Activated naive CD8-positive, alpha-beta T cell treated with anti-CD3 and anti-CD28 coated beads, Interleukin-2, amount 10 ng/mL, durations not matched to agents 7 days and 5 days (primary cell): ENCODE measurements at regions not wholly inside any gene's neighbourhood (a gene's known extent, or its start where the extent isn't known, plus 50 kb on each side); places are given as distances from the start of the nearest gene placed in this dataset.
"Not testable (repeated sequence)": the region's sequence is repeated elsewhere in the genome, so short reads cannot be mapped to it uniquely, and the experiment has no call there.

ENCODE experiments used
- ATAC-seq: fragments of 150-1000 bp; cut with Tn5 transposase; one replicate; pipeline ENCODE4 v1.10.0; 2021; ENCODE audit warnings: low read depth, moderate library complexity
- POLR2A ChIA-PET: fragments of 350-600 bp; sonication (Branson Sonifier 250); formaldehyde crosslinking; loops from one replicate; lab custom pipeline; 2021; ENCODE audit warnings: antibody characterized with exemption; lab: Charles Lee
- DNase-seq: peaks from one replicate; pipeline ENCODE4 v3.0.0; 2021
- H3K27ac Mint-ChIP-seq: one replicate; pipeline ENCODE4 v1.8.0; 2022; ENCODE audit warnings: mild to moderate bottlenecking, mixed read lengths
- H3K27me3 Mint-ChIP-seq: one replicate; pipeline ENCODE4 v1.8.0; 2022; ENCODE audit warnings: mild to moderate bottlenecking, moderate library complexity, mixed read lengths
- H3K36me3 Mint-ChIP-seq: one replicate; pipeline ENCODE4 v1.8.0; 2021; ENCODE audit warnings: mild to moderate bottlenecking, mixed read lengths
- H3K4me1 Mint-ChIP-seq: one replicate; pipeline ENCODE4 v1.8.0; 2021; ENCODE audit warnings: mixed read lengths
- H3K4me3 Mint-ChIP-seq: one replicate; pipeline ENCODE4 v1.8.0; 2022; ENCODE audit warnings: mild to moderate bottlenecking, moderate library complexity, mixed read lengths
- H3K9me3 Mint-ChIP-seq: one replicate; pipeline ENCODE4 v1.8.0; 2021; ENCODE audit warnings: mixed read lengths

GRCh38 chr3:8421267-8421666, 80.4 kb upstream of the LMCD1 start:
- no peak overlapping the region for H3K27ac Mint-ChIP-seq

GRCh38 chr3:8421711-8422110, 79.9 kb upstream of the LMCD1 start:
- Mint-ChIP-seq H3K4me3 (no peak overlapping the region), H3K36me3 (no peaks in the 10 kb centered on the region), H3K4me1 (no peaks in the 10 kb centered on the region), H3K27me3 (peaks cover 4% of the 10 kb centered on the region), H3K9me3 (no peaks in the 10 kb centered on the region), H3K27ac (no peak overlapping the region)
- ATAC-seq (no peak), DNase-seq (no peak)
- POLR2A ChIA-PET, result no interaction called here

More at GRCh38 chr3:8421267-8421666, 80.4 kb upstream of the LMCD1 start:
- POLR2A ChIA-PET, result no interaction called here
- DNase-seq (no peak), ATAC-seq (no peak)
- no peak overlapping the region for H3K4me3 Mint-ChIP-seq
- peaks cover 5% of the 10 kb centered on the region for H3K27me3 Mint-ChIP-seq
- H3K4me1 Mint-ChIP-seq, result no peaks in the 10 kb centered on the region
- H3K9me3 Mint-ChIP-seq, result no peaks in the 10 kb centered on the region
- H3K36me3 Mint-ChIP-seq, result no peaks in the 10 kb centered on the region

DNA sequence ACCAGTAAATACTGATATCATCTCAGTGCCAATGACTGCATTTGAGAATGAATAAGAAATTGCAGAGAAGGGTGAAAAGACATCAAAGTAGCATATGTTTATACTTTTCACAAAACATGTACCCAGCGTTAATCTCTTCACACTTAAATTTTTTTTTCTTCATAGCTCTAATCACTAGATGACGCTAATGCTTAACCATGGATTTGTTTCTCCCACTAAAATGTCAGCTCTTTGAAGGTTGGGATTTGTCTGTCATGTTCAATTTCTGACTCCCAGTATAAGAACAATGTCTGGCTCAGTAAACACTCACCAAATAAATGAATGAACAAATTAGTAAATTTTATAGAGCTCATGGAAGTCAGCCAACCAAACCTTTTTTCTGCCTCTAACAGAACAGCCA, 78.3 kb upstream of the LMCD1 start:
- DNase-seq (no peak), ATAC-seq (no peak)
- POLR2A ChIA-PET, result no interaction called here
- no peaks in the 10 kb centered on the region for H3K9me3 Mint-ChIP-seq
- H3K4me3 Mint-ChIP-seq, result no peak overlapping the region
- peaks cover 3% of the 10 kb centered on the region for H3K27me3 Mint-ChIP-seq
- H3K27ac Mint-ChIP-seq, result no peak overlapping the region
- H3K36me3 Mint-ChIP-seq, result no peaks in the 10 kb centered on the region
- no peaks in the 10 kb centered on the region for H3K4me1 Mint-ChIP-seq

- no peak overlapping the region for H3K4me3 Mint-ChIP-seq
- H3K27ac Mint-ChIP-seq, result no peak overlapping the region
- H3K9me3 Mint-ChIP-seq, result no peaks in the 10 kb centered on the region
- DNase-seq (no peak), ATAC-seq (no peak)
- no peaks in the 10 kb centered on the region for H3K36me3 Mint-ChIP-seq
- POLR2A ChIA-PET, result no interaction called here
- H3K27me3 Mint-ChIP-seq, result peaks cover 3% of the 10 kb centered on the region
- no peaks in the 10 kb centered on the region for H3K4me1 Mint-ChIP-seq
These were observed 77.3 kb upstream of the LMCD1 start for GRCh38 chr3:8424281-8424680.

DNA sequence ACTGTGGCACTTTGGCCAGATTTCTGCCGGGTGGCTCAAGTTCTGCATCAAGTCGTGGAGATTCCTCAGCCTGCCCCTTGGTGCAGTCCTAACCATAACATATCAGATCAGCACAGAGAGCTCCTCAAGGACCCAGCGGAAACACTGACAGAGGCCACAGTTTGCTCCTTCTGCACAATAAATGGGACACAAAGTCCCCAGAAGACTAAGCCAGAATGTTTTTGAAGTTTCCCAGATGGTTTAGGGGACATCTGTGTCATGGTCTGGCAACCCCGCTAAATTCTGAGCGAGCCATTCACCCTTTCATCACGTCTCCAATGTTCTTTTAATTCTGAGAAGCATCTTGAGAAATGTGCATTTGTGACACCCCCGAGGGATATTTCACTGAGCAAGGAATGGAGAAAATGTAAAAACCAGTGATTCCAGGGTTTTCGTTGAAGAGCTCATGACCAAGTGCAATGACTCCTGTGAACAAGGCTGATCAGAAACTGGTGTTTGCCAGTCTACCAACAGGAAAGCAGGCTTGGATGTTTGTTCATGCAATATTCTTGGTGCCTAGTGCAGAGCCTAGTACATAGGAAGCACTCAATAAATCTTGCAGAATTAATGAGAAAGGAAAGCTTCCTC, 64.8 kb upstream of the LMCD1 start:
- Mint-ChIP-seq H3K9me3 (peaks cover 1% of the 10 kb centered on the region), H3K36me3 (no peaks in the 10 kb centered on the region), H3K4me3 (no peak overlapping the region), H3K27ac (no peak overlapping the region), H3K27me3 (no peaks in the 10 kb centered on the region), H3K4me1 (no peaks in the 10 kb centered on the region)
- DNase-seq, result no peak
- POLR2A ChIA-PET, result no interaction called here
- ATAC-seq, result no peak

DNA sequence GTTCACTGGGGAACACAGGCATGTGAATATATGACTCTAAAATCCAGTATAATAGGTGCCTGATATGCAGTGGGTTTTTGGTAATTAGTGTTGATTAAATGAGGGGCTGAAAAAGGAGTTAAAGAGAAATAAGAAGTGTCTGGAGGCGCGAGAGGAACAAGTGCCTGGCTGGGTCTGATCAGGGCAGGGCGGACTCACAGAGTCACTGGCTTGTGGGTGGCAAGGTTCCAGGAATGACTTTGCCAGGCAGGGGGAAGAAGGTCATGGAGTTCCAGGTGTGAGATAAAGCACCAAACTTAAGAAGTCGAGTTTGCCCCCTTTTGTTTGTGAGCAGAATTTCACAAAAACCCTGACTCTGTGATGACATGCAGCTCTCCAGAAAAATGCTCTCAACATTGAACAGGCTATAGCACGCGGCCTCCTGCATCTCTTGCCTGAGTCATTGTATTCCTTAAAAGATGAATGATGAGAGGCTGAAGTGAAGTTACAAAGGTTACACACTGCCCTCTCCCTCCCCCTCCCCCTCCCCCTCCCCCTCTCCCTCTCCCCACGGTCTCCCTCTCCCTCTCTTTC, 63.0 kb upstream of the LMCD1 start:
- no peaks in the 10 kb centered on the region for H3K4me1 Mint-ChIP-seq
- H3K36me3 Mint-ChIP-seq, result no peaks in the 10 kb centered on the region
- DNase-seq (no peak), ATAC-seq (no peak)
- H3K4me3 Mint-ChIP-seq, result no peak overlapping the region
- POLR2A ChIA-PET, result no interaction called here
- H3K9me3 Mint-ChIP-seq, result peaks cover 1% of the 10 kb centered on the region
- H3K27me3 Mint-ChIP-seq, result no peaks in the 10 kb centered on the region
- H3K27ac Mint-ChIP-seq, result no peak overlapping the region

DNA sequence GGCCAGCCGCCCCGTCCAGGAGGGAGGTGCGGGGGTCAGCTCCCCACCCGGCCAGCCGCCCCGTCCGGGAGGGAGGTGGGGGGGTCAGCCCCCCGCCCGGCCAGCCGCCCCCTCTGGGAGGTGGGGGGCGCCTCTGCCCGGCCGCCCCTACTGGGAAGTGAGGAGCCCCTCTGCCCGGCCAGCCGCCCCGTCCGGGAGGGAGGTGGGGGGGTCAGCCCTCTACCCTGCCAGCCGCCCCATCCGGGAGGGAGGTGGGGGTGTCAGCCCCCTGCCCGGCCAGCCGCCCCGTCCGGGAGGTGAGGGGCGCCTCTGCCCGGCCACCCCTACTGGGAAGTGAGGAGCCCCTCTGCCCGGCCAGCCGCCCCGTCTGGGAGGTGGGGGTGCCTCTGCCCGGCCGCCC, 61.5 kb upstream of the LMCD1 start:
- DNase-seq, ATAC-seq, POLR2A ChIA-PET, H3K4me3 Mint-ChIP-seq, H3K36me3 Mint-ChIP-seq, H3K27ac Mint-ChIP-seq, H3K4me1 Mint-ChIP-seq, H3K9me3 Mint-ChIP-seq, H3K27me3 Mint-ChIP-seq: not testable (repeated sequence)

GRCh38 chr3:8441969-8442559, 59.6 kb upstream of the LMCD1 start:
- DNase-seq, result no peak
- no peaks in the 10 kb centered on the region for H3K36me3 Mint-ChIP-seq
- H3K4me1 Mint-ChIP-seq, result no peaks in the 10 kb centered on the region
- no peak overlapping the region for H3K27ac Mint-ChIP-seq
- POLR2A ChIA-PET, result no interaction called here
- H3K4me3 Mint-ChIP-seq, result no peak overlapping the region
- ATAC-seq, result no peak
- H3K27me3 Mint-ChIP-seq, result peaks cover 6% of the 10 kb centered on the region
- H3K9me3 Mint-ChIP-seq, result peaks cover 1% of the 10 kb centered on the region

DNA sequence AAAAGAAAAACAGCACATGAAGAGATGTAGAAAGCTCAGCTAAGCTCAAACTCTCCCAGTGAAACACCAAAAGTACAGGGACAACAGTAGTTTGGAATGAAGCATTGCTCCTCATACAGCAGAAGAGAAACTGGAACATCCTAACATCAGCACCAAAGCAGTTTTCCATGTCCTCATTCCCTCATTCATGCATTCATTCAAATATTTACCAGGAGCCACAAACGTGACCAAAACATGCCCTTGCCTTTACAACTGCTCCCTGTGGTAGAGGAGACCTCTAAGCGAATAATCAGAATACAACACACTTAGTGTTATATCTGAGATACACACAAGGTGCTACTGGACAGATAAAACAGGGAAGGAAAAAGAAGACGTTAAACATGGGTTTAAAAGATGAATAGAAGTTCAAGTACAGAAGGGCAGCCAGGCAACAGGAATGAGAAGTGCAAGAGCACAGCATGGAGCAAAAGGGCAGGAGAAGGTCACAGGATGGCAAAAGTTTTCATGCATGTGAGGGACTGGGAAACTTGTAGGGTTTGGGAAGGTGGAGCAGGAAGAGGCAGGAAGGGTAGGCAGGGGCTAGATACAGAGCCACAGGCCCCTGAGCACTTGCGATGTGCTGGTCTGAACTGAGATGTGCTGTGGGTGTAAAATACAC, 58.5 kb upstream of the LMCD1 start:
- Mint-ChIP-seq H3K4me3 (no peak overlapping the region), H3K27ac (no peak overlapping the region), H3K9me3 (peaks cover 1% of the 10 kb centered on the region), H3K4me1 (no peaks in the 10 kb centered on the region), H3K27me3 (peaks cover 6% of the 10 kb centered on the region), H3K36me3 (no peaks in the 10 kb centered on the region)
- DNase-seq (no peak), ATAC-seq (no peak)
- POLR2A ChIA-PET, result no interaction called here

- no peaks in the 10 kb centered on the region for H3K4me1 Mint-ChIP-seq
- H3K36me3 Mint-ChIP-seq, result no peaks in the 10 kb centered on the region
- H3K4me3 Mint-ChIP-seq, result no peak overlapping the region
- no peak overlapping the region for H3K27ac Mint-ChIP-seq
- peaks cover 6% of the 10 kb centered on the region for H3K27me3 Mint-ChIP-seq
- ATAC-seq (no peak), DNase-seq (no peak)
- no peaks in the 10 kb centered on the region for H3K9me3 Mint-ChIP-seq
- POLR2A ChIA-PET, result no interaction called here
These were observed 57.5 kb upstream of the LMCD1 start for GRCh38 chr3:8443829-8444791.

DNA sequence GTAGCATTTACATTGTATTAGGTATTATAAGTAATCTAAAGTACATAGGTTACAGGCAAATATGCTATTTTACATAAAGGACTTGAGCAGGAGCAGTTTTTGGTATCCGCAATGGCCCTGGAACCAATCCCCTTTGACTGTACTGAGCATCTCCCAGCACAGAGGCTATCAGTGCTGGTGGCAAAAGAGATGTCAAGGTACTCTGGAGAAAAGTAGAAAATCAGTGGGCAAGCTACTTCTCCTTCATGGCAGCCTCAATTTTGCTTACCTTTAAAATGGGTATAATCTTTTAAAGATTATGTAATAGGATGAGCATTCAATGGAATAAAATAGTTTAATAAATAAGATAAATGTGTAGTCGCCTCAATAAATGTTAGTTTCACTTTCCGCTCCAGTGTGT, 56.7 kb upstream of the LMCD1 start:
- H3K9me3 Mint-ChIP-seq, result no peaks in the 10 kb centered on the region
- POLR2A ChIA-PET, result no interaction called here
- no peak overlapping the region for H3K27ac Mint-ChIP-seq
- DNase-seq (no peak), ATAC-seq (no peak)
- H3K36me3 Mint-ChIP-seq, result no peaks in the 10 kb centered on the region
- peaks cover 6% of the 10 kb centered on the region for H3K27me3 Mint-ChIP-seq
- no peak overlapping the region for H3K4me3 Mint-ChIP-seq
- H3K4me1 Mint-ChIP-seq, result no peaks in the 10 kb centered on the region

GRCh38 chr3:8445861-8446260, 55.8 kb upstream of the LMCD1 start:
- H3K9me3 Mint-ChIP-seq, result no peaks in the 10 kb centered on the region
- H3K27ac Mint-ChIP-seq, result no peak overlapping the region
- POLR2A ChIA-PET, result no interaction called here
- DNase-seq (no peak), ATAC-seq (no peak)
- H3K4me1 Mint-ChIP-seq, result no peaks in the 10 kb centered on the region
- H3K27me3 Mint-ChIP-seq, result peaks cover 8% of the 10 kb centered on the region
- H3K4me3 Mint-ChIP-seq, result no peak overlapping the region
- no peaks in the 10 kb centered on the region for H3K36me3 Mint-ChIP-seq

DNA sequence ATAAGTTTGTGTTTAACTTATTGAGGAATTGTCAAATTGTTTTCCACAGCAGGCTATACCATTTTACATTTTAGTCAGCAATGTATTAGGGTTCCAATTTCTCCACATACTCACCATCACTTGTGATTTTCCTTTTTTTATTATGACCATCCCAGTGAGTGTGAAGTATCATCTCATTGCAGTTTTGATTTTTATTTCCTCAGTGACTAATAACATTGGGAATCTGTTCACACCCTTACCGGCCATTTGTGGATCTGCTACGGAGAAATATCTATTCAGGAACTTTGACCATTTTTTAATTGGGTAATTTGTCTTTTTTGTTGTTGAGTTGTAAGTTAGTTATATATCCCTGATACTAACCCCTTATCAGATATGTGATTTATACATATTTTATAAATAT, 54.8 kb upstream of the LMCD1 start:
- Mint-ChIP-seq H3K27ac (no peak overlapping the region), H3K27me3 (peaks cover 9% of the 10 kb centered on the region), H3K9me3 (no peaks in the 10 kb centered on the region), H3K4me1 (no peaks in the 10 kb centered on the region), H3K4me3 (no peak overlapping the region), H3K36me3 (no peaks in the 10 kb centered on the region)
- POLR2A ChIA-PET, result no interaction called here
- DNase-seq, result no peak
- ATAC-seq, result no peak
